ENCODE measurements at regions not wholly inside any gene's neighbourhood (a gene's known extent, or its start where the extent isn't known, plus 50 kb on each side); places are given as distances from the start of the nearest gene placed in this dataset.

DNA sequence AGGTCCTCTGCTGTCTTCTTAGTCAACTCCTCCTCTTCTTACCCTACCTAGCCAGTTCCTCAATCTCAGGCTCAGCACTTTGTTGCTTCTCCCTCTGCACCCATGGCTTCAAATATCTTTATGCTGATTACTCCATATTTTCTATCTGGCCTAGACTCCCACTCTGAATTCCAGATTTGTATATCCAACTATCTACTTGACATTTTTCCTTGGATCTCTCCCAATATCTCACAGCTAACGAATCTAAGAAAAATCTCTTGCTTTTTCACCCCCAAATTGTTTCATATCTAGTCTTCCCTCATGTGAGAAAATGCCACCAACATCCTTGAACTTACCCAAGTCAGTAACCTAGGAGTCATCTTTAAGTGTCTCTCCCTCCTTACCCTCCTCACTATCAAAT lies 176.4 kb upstream of the ERCC4 start:
- no peak for TF ChIP-seq POLR2A (IDR thresholded peaks at IDR 0.05)
- TF ChIP-seq, protein P1, sequence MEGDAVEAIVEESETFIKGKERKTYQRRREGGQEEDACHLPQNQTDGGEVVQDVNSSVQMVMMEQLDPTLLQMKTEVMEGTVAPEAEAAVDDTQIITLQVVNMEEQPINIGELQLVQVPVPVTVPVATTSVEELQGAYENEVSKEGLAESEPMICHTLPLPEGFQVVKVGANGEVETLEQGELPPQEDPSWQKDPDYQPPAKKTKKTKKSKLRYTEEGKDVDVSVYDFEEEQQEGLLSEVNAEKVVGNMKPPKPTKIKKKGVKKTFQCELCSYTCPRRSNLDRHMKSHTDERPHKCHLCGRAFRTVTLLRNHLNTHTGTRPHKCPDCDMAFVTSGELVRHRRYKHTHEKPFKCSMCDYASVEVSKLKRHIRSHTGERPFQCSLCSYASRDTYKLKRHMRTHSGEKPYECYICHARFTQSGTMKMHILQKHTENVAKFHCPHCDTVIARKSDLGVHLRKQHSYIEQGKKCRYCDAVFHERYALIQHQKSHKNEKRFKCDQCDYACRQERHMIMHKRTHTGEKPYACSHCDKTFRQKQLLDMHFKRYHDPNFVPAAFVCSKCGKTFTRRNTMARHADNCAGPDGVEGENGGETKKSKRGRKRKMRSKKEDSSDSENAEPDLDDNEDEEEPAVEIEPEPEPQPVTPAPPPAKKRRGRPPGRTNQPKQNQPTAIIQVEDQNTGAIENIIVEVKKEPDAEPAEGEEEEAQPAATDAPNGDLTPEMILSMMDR (IDR thresholded peaks at IDR 0.05): no peak

Measured in sigmoid colon (tissue), 3 donors.